ENCODE measurements at regions not wholly inside any gene's neighbourhood (a gene's known extent, or its start where the extent isn't known, plus 50 kb on each side); places are given as distances from the start of the nearest gene placed in this dataset.

DNA sequence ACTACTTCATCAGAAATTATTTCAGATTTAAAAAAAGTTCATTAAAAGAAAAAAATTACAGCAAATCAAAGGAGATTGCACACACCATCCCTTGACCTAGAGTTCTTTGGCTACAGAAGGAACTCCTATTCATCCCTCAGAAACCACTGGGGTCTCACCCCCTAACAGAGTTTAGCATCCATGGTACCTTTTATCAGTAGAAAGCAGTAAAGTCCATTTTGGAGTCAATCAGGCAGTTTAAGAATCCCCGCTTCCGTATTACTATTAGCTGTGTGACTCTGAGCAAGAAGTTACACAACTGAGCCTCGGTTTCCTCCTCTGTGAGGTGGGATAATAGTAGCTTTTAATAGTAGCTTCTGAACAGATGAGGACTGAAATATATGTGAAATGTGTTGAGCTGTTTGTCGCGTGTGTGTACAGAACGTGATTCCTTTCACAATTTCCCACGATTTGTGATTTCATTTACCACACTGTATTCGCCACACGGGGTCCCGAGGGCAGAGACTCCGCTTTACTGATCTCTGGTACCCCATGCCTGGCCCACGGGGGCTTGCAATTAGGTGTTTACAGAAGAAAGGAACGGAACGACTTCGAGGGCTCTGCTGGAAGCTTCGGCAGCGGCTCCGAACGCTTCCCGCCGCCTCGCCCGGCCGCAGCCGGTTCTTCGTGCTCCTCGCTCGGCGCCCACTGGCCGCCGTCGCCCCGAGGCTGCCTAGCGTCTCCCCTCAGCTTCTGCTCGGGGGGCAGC, 72.5 kb upstream of the ZBED5 start:
- DNase-seq (ENCODE audit: low spot score), result peak; percentile 47

GRCh38 chr11:10927538-10927937, 69.7 kb upstream of the ZBED5 start:
- DNase-seq (ENCODE audit: low spot score), result peak; percentile 48

DNA sequence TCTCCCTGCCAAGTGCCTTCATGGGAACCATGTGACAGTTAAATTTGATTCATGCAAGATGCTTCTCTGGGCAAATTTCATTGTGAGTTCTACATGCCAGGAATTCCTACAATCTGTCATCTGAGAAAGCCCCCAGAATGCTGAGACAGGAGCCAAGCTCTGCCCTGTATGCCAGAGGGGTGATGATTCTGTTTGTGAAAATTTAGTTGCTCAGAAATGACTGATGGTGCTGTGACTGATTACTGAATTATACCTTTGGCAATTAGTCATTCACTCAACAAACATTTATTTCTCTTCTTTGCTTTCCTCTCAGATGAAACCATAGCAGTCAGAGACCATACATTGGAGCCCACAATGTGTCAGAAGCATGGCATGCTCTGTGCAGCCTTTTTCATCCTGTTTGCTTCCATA, 69.0 kb upstream of the ZBED5 start:
- DNase-seq (ENCODE audit: low spot score), result no peak

DNA sequence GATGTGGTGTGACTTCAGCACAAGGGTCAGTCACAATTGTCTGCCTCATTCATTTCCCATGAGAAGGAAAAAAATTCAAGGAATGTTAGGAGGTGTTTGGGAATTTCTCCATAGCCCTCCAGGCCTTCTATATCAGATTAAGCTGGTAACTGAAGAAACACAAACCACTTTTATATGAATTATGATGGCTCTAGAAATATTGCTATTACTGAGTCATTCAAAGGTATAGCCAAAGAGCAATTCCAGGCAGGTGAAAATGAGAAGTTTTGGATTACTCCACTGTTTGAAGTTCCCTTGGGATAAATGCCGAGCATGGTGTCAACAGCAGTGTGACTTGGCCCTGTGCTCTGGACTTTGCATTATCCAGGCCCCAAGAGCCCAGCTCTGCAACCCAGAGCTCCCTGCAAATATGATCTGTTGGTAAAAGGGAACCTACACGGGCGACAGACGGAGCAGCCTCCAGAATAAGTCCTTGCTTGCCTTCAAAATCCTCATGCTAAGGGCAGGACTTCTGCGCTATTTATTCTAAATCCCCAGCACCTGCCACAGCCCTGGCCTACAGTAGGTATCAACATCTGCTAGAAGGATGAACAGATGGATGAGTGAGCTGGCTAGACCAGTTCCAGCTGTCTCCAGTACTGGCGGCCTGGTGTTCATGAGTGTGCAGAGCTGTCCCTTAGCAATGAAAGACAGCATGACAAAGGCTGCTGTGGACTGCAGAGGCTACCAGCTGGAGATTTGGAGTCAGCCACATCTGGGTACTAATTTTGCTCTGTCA, 67.5 kb upstream of the ZBED5 start:
- DNase-seq (ENCODE audit: low spot score), result no peak

GRCh38 chr11:10923882-10924281, 66.0 kb upstream of the ZBED5 start:
- no peak for DNase-seq (ENCODE audit: low spot score)

DNA sequence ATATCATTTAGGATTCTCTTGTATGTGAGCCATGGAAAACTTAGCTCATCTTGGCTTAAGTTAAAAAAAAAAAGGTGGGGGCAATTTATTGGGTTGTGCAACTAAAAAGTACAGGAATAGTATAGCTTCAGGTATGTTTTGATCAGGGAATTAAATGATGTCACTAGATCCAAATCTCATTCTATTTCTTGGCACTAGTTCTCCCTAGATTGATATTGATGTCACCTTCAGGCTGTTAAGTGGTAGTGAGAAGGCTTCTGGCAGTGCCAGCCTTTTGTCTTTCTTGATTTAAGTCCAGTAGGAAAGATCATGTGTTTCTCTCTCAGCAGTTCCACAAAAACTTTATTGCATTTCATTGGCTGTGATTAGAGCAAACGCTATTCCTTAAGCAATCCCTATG, 65.0 kb upstream of the ZBED5 start:
- no peak for DNase-seq (ENCODE audit: low spot score)

DNA sequence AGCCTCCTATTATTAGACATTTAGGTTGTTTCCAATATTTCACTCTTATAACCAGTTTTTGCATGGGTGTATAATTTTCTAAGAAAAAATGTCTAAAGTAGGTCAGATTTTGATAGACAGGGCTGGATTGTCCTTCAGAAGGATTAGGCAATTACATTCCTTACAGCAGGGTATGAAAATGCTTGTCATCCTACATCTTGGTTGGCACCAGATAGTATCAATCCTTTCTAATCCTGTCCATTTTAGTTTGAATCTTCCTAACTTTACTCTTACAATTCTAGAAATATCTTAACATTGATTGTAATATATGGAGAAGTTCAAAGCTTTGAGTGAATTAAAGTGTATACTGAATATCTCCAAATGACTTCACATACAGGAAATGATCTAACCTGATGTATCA, 63.0 kb upstream of the ZBED5 start:
- DNase-seq (ENCODE audit: low spot score), result no peak

DNA sequence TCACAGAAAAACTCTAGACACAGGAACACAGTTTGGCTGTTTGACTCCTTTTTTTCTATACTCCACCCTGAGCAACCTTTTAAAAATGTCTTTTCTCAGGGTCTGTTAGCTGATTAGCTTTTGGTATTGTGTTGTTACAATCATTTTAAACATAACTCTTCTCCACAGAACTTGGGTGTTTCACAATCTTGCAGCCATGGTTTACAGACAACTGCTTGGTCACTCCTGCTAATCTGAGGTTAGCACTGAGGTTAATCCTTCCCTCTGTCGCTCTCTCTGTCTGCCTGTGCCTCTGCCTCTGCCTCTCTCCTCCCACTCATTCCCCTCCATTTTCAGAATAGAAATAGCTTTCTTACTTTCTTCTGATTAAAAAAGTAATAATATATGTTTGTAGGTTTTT, 62.4 kb upstream of the ZBED5 start:
- no peak for DNase-seq (ENCODE audit: low spot score)

GRCh38 chr11:10918698-10919097, 60.8 kb upstream of the ZBED5 start:
- DNase-seq (ENCODE audit: low spot score), result no peak

- DNase-seq (ENCODE audit: low spot score), result no peak
These were observed 60.4 kb upstream of the ZBED5 start for GRCh38 chr11:10918275-10918674.

DNA sequence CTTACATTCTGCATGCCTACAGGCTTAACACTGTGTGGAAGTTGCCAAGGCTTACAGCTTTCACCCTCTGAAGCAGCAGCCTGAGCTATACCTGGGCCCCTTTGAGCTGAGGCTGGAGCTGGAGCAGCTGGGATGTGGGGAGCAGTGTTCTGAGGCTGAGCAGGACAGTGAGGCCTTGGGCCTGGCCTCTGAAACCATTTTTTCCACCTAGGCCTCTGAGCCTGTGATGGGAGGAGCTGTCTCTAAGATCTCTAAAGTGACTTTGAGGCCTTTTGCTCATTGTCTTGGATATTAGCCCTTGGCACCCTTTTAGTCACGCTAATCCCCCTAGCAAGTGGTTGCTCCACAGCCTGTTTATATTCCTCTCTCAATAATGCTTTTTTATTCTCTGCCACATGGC, 59.9 kb upstream of the ZBED5 start:
- DNase-seq (ENCODE audit: low spot score), result no peak

DNA sequence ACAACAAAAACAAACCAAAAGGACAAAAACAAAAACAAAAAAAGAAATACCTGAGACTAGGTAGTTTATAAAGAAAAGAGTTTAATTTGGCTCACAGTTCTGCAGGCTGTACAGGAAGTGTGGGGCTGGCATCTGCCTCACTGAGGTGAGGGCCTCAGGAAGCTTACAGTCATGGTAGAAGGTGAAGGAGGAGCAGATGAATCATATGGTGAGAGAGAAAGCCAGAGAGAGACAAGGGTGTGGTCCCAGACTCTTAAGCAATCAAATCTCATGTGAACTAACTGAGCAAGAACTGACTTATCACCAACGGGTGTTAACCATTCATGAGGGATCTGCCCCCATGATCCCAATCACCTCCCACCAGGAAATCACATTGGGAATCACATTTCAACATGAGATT, 58.8 kb upstream of the ZBED5 start:
- no peak for DNase-seq (ENCODE audit: low spot score)

GRCh38 chr11:10914050-10914449, 56.2 kb upstream of the ZBED5 start:
- no peak for DNase-seq (ENCODE audit: low spot score)

DNA sequence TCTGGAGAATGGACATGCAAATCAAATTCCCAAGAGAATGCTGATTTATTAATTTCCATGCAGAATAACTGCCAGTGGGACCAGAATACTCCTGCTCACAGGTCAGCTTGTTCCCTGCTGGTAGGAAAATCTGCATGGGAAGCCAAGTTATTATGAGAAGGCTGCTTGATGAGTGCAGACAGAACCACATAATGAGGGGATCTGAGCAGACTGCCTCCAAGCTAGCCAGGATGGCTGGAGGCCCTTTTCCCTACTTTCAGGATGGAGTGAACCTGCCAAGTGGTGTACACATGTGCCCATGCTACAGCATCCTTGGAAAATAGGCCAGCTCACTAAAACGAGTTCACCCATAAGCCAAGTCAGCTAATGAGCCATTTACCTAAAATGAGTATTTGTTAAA, 55.2 kb upstream of the ZBED5 start:
- no peak for DNase-seq (ENCODE audit: low spot score)

GRCh38 chr11:10911907-10912306, 54.1 kb upstream of the ZBED5 start:
- no peak for DNase-seq (ENCODE audit: low spot score)

GRCh38 chr11:10909141-10909883, 51.5 kb upstream of the ZBED5 start:
- no peak for DNase-seq (ENCODE audit: low spot score)

DNA sequence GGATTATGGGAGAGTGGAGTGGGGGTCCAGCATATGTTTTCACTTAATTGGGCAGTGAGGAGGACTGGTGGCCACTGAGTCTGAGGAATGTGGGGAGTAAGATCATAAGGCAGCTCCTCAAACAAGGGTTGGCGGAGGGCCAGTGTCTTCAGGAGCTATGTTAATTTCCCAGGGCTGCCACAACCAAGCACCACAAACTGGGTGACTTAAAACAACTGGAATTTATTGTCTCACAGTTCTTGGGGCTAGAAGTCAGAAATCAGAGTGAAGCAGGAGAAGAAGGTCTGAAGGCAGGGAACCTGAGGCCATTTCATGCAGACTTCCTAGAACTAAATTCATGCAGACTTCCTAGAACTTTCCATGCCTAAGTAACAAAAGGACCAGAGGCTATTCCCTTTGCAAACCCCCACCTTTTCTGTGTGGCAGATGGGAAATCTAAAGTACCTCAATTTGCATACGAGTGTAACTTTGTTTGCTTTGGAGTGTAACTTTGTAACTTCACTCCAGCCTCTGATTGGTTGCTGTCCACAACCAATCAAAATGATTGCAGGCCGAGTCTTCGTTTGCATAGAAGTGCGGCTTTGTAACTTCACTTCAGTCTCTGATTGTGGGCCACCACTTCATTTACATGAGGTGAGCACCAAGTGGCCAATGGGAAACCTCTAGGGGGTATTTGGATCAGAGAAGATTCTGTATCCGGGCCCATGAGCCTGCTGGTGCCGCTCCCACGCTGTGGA, 50.5 kb upstream of the ZBED5 start:
- peak; percentile 82 for DNase-seq (ENCODE audit: low spot score)
